Trophoblast cell (in vitro differentiated cells and primary cell): ENCODE measurements at regions not wholly inside any gene's neighbourhood (a gene's known extent, or its start where the extent isn't known, plus 50 kb on each side); places are given as distances from the start of the nearest gene placed in this dataset.

Source experiments
- DNase-seq, 2 donors: peaks; one replicate each; pipeline ENCODE4 v3.0.0-alpha.2; 2016
- H2AFZ ChIP-seq: 2 replicates; pipeline ENCODE4 v1.6.1; 2013; ENCODE audit warnings: low read length, moderate library complexity, mild to moderate bottlenecking; ENCODE audit not compliant: insufficient read depth, poor library complexity
- H2AK5ac ChIP-seq: 2 replicates; pipeline ENCODE4 v1.6.1; 2013; ENCODE audit warnings: mild to moderate bottlenecking, low read length
- H2BK120ac ChIP-seq: 2 replicates; pipeline ENCODE4 v1.6.1; 2013; ENCODE audit warnings: low read length, mild to moderate bottlenecking, moderate library complexity; ENCODE audit not compliant: insufficient read depth, poor library complexity
- H2BK12ac ChIP-seq: 2 replicates; pipeline ENCODE4 v1.6.1; 2013; ENCODE audit warnings: mild to moderate bottlenecking, low read length, moderate library complexity
- H2BK5ac ChIP-seq: 2 replicates; pipeline ENCODE4 v1.6.1; 2013; ENCODE audit warnings: low read length, low read depth, moderate library complexity, mild to moderate bottlenecking; ENCODE audit not compliant: poor library complexity
- H3K14ac ChIP-seq: 2 replicates; pipeline ENCODE4 v1.6.1; 2013; ENCODE audit warnings: mild to moderate bottlenecking, low read length
- H3K18ac ChIP-seq: 2 replicates; pipeline ENCODE4 v1.6.1; 2013; ENCODE audit warnings: mild to moderate bottlenecking, low read length
- H3K23ac ChIP-seq: 2 replicates; pipeline ENCODE4 v1.6.1; 2013; ENCODE audit warnings: low read length
- H3K27ac ChIP-seq: 2 replicates; pipeline ENCODE4 v1.5.1; 2013; ENCODE audit warnings: low read depth, mild to moderate bottlenecking, inconsistent platforms, low read length, moderate library complexity
- H3K27me3 ChIP-seq: 2 replicates; pipeline ENCODE4 v1.6.1; 2013; ENCODE audit warnings: inconsistent platforms, mild to moderate bottlenecking, low read length, moderate library complexity; ENCODE audit not compliant: insufficient read depth
- H3K36me3 ChIP-seq, 2 experiments: 1 replicate in 1 of 2; 2 replicates in 1 of 2; pipeline ENCODE4 v1.6.1; 2013; ENCODE audit warnings: low read length in 2 of 2, mild to moderate bottlenecking in 2 of 2, moderate library complexity in 1 of 2; ENCODE audit not compliant: insufficient read depth in 2 of 2, control insufficient read depth in 1 of 2
- H3K4ac ChIP-seq: 2 replicates; pipeline ENCODE4 v1.6.1; 2013; ENCODE audit warnings: low read depth, mild to moderate bottlenecking, low read length, moderate library complexity
- H3K4me1 ChIP-seq, 2 experiments: 1 replicate in 1 of 2; 2 replicates in 1 of 2; pipeline ENCODE4 v1.6.1; 2013; ENCODE audit warnings: low read length in 2 of 2, mild to moderate bottlenecking in 2 of 2, moderate library complexity in 1 of 2; ENCODE audit not compliant: insufficient read depth in 2 of 2, control insufficient read depth in 1 of 2
- H3K4me2 ChIP-seq: 2 replicates; pipeline ENCODE4 v1.6.1; 2013; ENCODE audit warnings: inconsistent platforms, mild to moderate bottlenecking, low read length, moderate library complexity
- H3K4me3 ChIP-seq: 2 replicates; pipeline ENCODE4 v1.5.1; 2013; ENCODE audit warnings: mild to moderate bottlenecking, low read depth, low read length, inconsistent platforms
- H3K79me1 ChIP-seq: one replicate; pipeline ENCODE4 v1.6.1; 2013; ENCODE audit warnings: low read length
- H3K79me2 ChIP-seq: 2 replicates; pipeline ENCODE4 v1.6.1; 2013; ENCODE audit warnings: low read length, mild to moderate bottlenecking; ENCODE audit not compliant: control insufficient read depth, insufficient read depth, poor library complexity
- H3K9ac ChIP-seq: 2 replicates; pipeline ENCODE4 v1.6.1; 2013; ENCODE audit warnings: mild to moderate bottlenecking, low read length
- H3K9me3 ChIP-seq: 2 replicates; pipeline ENCODE4 v1.6.1; 2013; ENCODE audit warnings: low read depth, mild to moderate bottlenecking, control low read depth, inconsistent platforms, low read length; ENCODE audit not compliant: insufficient read depth
- H4K12ac ChIP-seq: 2 replicates; pipeline ENCODE4 v1.6.1; 2013; ENCODE audit warnings: low read depth, mild to moderate bottlenecking, low read length, moderate library complexity
- H4K8ac ChIP-seq: 2 replicates; pipeline ENCODE4 v1.6.1; 2013; ENCODE audit warnings: low read depth, mild to moderate bottlenecking, low read length, moderate library complexity
- H4K91ac ChIP-seq: one replicate; pipeline ENCODE4 v1.6.1; 2013; ENCODE audit warnings: low read depth, mild to moderate bottlenecking, low read length, moderate library complexity
- WGBS: extraction: QIAGEN DNeasy Blood & Tissue Kit; methylation state at CpG from one replicate; pipeline ENCODE4 v1.1.7; 2013; ENCODE audit warnings: missing lambda C conversion rate; ENCODE audit not compliant: insufficient read length, insufficient coverage; ENCODE audit errors: extremely low coverage; 5-methylcytosine and 5-hydroxymethylcytosine counted together

GRCh38 chr6:169312658-169313346 is 59.2 kb upstream of the THBS2 start:
- Histone ChIP-seq H3K27ac (no peak overlapping the region), H2BK120ac (no peak overlapping the region)
- WGBS = no CpG with 5 or more reads among the region's 14 CpGs

GRCh38 chr6:169310983-169311382 is 57.3 kb upstream of the THBS2 start:
- Histone ChIP-seq H3K27me3 (no peaks in the 10 kb centered on the region), H3K9me3 (peaks cover 14% of the 10 kb centered on the region), H3K27ac (no peak overlapping the region), H4K8ac (no peak overlapping the region), H2BK5ac (no peak overlapping the region), H3K4me1 (no peaks in the 10 kb centered on the region), H3K4ac (no peak overlapping the region), H2BK12ac (no peak overlapping the region), H4K12ac (no peak overlapping the region), H4K91ac (no peak overlapping the region), H2AFZ (no peak overlapping the region), H3K79me1 (no peaks in the 10 kb centered on the region), H3K14ac (no peak overlapping the region), H3K79me2 (no peaks in the 10 kb centered on the region), H3K18ac (no peak overlapping the region), H2AK5ac (no peak overlapping the region), H2BK120ac (no peak overlapping the region), H3K36me3 (no peaks in the 10 kb centered on the region), H3K4me2 (no peak overlapping the region), H3K9ac (no peak overlapping the region), H3K4me3 (no peak overlapping the region), H3K23ac (no peak overlapping the region)
- no peak for DNase-seq
- WGBS = no CpG with 5 or more reads among the region's 3 CpGs

More at GRCh38 chr6:169312658-169313346, 59.2 kb upstream of the THBS2 start:
- no peaks in the 10 kb centered on the region for H3K36me3 ChIP-seq
- no peak overlapping the region for H3K4me2 ChIP-seq
- H2AK5ac ChIP-seq = no peak overlapping the region
- no peak for DNase-seq
- H3K4me1 ChIP-seq = no peaks in the 10 kb centered on the region
- no peaks in the 10 kb centered on the region for H3K27me3 ChIP-seq
- H3K9me3 ChIP-seq = peaks cover 14% of the 10 kb centered on the region
- H3K18ac ChIP-seq = no peak overlapping the region
- H3K4ac ChIP-seq = no peak overlapping the region
- H3K9ac ChIP-seq = peak overlapping the region; percentile 69
- no peak overlapping the region for H2BK12ac ChIP-seq
- no peaks in the 10 kb centered on the region for H3K79me2 ChIP-seq
- no peak overlapping the region for H4K91ac ChIP-seq
- H3K4me3 ChIP-seq = no peak overlapping the region
- H2BK5ac ChIP-seq = no peak overlapping the region
- no peak overlapping the region for H3K14ac ChIP-seq
- no peak overlapping the region for H4K12ac ChIP-seq
- no peaks in the 10 kb centered on the region for H3K79me1 ChIP-seq
- H2AFZ ChIP-seq = no peak overlapping the region
- H4K8ac ChIP-seq = no peak overlapping the region
- H3K23ac ChIP-seq = no peak overlapping the region
